ENCODE measurements at regions not wholly inside any gene's neighbourhood (a gene's known extent, or its start where the extent isn't known, plus 50 kb on each side); places are given as distances from the start of the nearest gene placed in this dataset.

DNA sequence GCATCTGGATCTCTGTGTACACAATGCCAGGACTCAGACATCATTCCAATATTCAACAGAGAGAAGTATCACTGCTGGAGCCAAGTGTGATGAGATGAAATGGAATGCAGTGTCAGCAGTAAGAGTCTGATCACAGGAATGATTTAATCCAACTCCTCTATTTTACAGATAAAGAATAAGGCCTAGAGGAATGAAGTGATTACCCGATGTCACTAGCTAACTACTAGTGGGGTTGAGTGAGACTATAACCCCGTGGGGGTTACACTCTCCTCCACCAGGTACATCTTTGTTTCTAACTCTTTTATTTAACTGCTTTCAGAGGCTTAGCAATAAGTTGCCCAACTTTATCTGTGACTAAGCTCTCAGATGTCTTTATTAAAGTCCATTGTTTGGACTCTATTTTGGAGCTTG lies 94.2 kb upstream of the FAT3 start:
- WGBS (ENCODE audit: insufficient coverage, low coverage, low lambda C conversion rate, missing lambda C conversion rate) = 27% methylated on average over 2 of the region's 2 CpGs
- ATAC-seq = no peak

DNA sequence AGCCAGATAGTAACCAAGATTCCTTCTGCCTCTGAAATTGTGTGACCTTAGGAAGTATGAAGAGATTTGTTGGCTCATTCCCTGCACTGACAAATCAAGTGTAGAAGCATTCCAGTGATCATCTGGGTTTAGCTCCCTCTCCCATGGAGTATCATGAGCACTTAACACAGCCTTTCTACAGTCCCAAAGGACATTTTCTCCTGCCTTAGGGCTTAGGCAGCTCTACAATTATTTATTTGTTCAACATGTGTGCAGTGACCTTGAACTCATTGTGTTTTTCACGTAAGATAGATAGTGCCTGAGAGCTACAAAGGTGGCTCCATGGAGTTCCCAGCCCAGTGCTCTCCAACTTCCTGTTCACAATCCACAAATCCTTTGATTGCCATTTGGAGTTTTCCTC lies 94.8 kb upstream of the FAT3 start:
- ATAC-seq (no peak), DNase-seq (no peak)
- WGBS (ENCODE audit: insufficient coverage, low coverage, low lambda C conversion rate, missing lambda C conversion rate) = 25% methylated on average over 1 of the region's 1 CpG
- no peak for TF ChIP-seq POLR2A (IDR thresholded peaks at IDR 0.05)
- TF ChIP-seq, protein P1, sequence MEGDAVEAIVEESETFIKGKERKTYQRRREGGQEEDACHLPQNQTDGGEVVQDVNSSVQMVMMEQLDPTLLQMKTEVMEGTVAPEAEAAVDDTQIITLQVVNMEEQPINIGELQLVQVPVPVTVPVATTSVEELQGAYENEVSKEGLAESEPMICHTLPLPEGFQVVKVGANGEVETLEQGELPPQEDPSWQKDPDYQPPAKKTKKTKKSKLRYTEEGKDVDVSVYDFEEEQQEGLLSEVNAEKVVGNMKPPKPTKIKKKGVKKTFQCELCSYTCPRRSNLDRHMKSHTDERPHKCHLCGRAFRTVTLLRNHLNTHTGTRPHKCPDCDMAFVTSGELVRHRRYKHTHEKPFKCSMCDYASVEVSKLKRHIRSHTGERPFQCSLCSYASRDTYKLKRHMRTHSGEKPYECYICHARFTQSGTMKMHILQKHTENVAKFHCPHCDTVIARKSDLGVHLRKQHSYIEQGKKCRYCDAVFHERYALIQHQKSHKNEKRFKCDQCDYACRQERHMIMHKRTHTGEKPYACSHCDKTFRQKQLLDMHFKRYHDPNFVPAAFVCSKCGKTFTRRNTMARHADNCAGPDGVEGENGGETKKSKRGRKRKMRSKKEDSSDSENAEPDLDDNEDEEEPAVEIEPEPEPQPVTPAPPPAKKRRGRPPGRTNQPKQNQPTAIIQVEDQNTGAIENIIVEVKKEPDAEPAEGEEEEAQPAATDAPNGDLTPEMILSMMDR (IDR thresholded peaks at IDR 0.05) = no peak
- Histone ChIP-seq H3K27ac (no peak overlapping the region), H3K36me3 (no peaks in the 10 kb centered on the region), H3K4me3 (no peak overlapping the region), H3K9me3 (no peaks in the 10 kb centered on the region), H3K27me3 (peaks cover 0 to 6% of the 10 kb centered on the region in 2 donors), H3K4me1 (no peaks in the 10 kb centered on the region)
- intact Hi-C loops (cut with DNase I) = no loop called here

More for the DNA sequence above, 94.2 kb upstream of the FAT3 start:
- DNase-seq = no peak
- TF ChIP-seq POLR2A (IDR thresholded peaks at IDR 0.05) = no peak
- TF ChIP-seq, protein P1 (IDR thresholded peaks at IDR 0.05) = no peak
- H3K27me3 ChIP-seq = peaks cover 0 to 6% of the 10 kb centered on the region in 2 donors
- no peaks in the 10 kb centered on the region for H3K4me1 ChIP-seq
- no peaks in the 10 kb centered on the region for H3K9me3 ChIP-seq
- H3K4me3 ChIP-seq = no peak overlapping the region
- intact Hi-C loops (cut with DNase I) = no loop called here
- no peaks in the 10 kb centered on the region for H3K36me3 ChIP-seq
- H3K27ac ChIP-seq = no peak overlapping the region

DNA sequence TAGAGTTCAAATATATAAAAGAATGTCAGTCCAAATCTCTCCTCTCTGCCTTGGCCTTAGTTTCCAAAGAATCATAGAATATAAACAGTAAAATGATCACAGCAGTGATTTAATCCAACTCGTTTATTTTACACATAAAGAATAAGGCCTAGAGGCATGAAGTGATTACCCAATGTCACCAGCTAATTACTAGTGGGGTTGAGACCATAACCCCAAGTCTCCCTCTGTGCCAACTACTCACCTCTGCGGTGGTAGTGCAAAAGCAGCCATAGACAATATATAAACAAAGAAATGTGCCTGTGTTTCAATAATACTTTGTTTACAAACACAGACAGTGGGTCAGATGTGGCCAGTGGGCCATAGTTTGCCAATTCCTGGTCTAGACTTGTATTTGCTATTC lies 96.6 kb upstream of the FAT3 start:
- 63% methylated on average over 2 of the region's 2 CpGs for WGBS (ENCODE audit: insufficient coverage, low coverage, low lambda C conversion rate, missing lambda C conversion rate)
- Histone ChIP-seq H3K36me3 (no peaks in the 10 kb centered on the region), H3K4me3 (no peak overlapping the region), H3K27me3 (no peaks in the 10 kb centered on the region), H3K4me1 (no peaks in the 10 kb centered on the region), H3K9me3 (no peaks in the 10 kb centered on the region), H3K27ac (no peak overlapping the region)
- intact Hi-C loops (cut with DNase I) = no loop called here
- TF ChIP-seq POLR2A (IDR thresholded peaks at IDR 0.05) = no peak
- TF ChIP-seq, protein P1 (IDR thresholded peaks at IDR 0.05) = no peak
- ATAC-seq (no peak), DNase-seq (no peak)

DNA sequence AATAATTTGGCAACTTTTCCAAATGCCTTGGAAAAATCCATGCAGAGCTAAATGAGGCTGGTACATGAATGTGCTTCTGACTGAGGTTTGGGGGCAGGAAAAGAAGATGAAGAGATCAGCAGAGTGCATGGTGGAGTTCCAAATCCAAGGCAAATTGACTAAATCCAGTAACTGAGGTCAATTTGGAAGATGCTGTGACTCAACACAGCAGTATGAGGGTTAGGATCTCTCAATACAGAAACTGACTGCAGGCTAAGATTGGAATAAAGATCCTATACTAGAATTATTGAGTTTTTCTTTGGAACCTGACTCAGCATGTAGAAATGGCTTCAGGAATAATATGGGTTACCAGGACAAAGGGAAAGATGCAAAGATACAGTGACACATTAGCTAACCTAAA lies 99.3 kb upstream of the FAT3 start:
- H3K36me3 ChIP-seq = no peaks in the 10 kb centered on the region
- intact Hi-C loops (cut with DNase I) = no loop called here
- H3K4me3 ChIP-seq = no peak overlapping the region
- no peaks in the 10 kb centered on the region for H3K9me3 ChIP-seq
- H3K27ac ChIP-seq = no peak overlapping the region
- no peak for TF ChIP-seq POLR2A (IDR thresholded peaks at IDR 0.05)
- TF ChIP-seq, protein P1 (IDR thresholded peaks at IDR 0.05) = no peak
- ATAC-seq (no peak), DNase-seq (no peak)
- no peaks in the 10 kb centered on the region for H3K4me1 ChIP-seq
- no peaks in the 10 kb centered on the region for H3K27me3 ChIP-seq

DNA sequence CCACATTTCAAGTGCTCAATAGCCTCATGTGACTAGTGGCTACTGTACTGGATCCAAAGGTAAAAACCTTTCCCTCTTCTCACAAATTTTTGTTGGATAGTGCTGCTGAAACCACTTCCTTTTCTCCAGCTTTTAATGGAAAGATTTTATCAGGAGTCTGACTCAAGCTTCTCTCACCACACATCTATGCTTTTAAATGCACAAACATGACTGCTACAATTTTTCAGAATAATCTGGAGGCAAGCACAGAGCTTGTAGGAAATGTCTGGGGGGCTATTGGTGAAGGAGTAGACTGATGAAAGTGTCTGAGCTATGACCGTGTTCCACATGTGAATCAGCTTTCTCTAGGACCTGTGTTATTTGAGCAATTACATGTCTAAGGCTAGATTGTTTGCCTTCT lies 101.1 kb upstream of the FAT3 start:
- Histone ChIP-seq H3K4me3 (no peak overlapping the region), H3K27ac (no peak overlapping the region), H3K4me1 (no peaks in the 10 kb centered on the region), H3K9me3 (no peaks in the 10 kb centered on the region), H3K36me3 (no peaks in the 10 kb centered on the region), H3K27me3 (no peaks in the 10 kb centered on the region)
- intact Hi-C loops (cut with DNase I) = no loop called here
- DNase-seq = no peak
- no peak for TF ChIP-seq POLR2A (IDR thresholded peaks at IDR 0.05)
- TF ChIP-seq, protein P1 (IDR thresholded peaks at IDR 0.05) = no peak
- WGBS (ENCODE audit: insufficient coverage, low coverage, low lambda C conversion rate, missing lambda C conversion rate) = 25% methylated on average over 1 of the region's 1 CpG
- no peak for ATAC-seq
